ENCODE measurements at regions not wholly inside any gene's neighbourhood (a gene's known extent, or its start where the extent isn't known, plus 50 kb on each side); places are given as distances from the start of the nearest gene placed in this dataset.

- no peak for DNase-seq (ENCODE audit: low spot score)
Measured at GRCh38 chr5:165665735-165666400, 2160.4 kb downstream of the MAT2B start.

GRCh38 chr5:165673499-165673898 lies 2168.1 kb downstream of the MAT2B start:
- no peak for DNase-seq (ENCODE audit: low spot score)

GRCh38 chr5:165695796-165696195 lies 2190.4 kb downstream of the MAT2B start:
- no peak for DNase-seq (ENCODE audit: low spot score)

DNA sequence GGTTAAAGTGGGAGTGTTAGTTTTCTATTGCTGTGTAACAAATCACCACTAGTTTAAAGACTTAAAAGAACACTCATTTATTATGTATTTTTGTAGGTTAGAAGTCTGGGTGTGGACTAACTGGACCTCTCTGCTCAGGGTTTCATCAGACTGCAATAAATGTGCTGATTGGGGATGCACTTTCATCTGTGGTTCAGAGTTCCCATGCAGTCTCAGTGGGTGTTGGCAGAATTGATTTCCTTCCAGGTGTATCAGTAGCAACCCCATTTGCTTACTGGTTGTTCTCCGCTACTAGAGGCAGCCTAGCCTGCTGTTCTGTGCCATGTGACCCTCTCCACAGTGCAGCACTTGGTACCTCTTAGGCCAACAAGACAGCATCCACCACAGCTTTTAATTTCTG lies 2200.5 kb downstream of the MAT2B start:
- no peak for DNase-seq (ENCODE audit: low spot score)

DNA sequence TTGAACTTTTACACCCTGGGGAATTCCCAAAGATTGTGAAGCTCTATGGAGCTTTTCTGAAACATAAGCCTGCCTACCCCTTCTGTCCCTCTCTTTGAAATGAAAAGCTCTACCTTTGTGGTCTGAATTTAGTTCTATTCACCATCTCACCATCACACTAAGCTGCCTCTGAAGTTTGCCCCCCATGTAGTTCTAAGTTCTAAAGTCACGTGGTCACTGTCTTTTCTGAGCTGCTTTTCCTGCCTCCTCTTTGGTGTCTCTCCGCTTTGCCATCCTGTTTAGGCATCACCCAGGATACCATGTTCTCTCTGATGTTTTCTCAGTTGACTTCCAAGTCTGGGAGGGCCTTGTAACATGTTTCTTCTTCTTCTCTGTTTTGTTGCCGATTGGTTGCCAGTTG lies 2206.6 kb downstream of the MAT2B start:
- DNase-seq (ENCODE audit: low spot score) = no peak

- DNase-seq (ENCODE audit: low spot score) = no peak
Measured at GRCh38 chr5:165714598-165714997, 2209.2 kb downstream of the MAT2B start.

DNA sequence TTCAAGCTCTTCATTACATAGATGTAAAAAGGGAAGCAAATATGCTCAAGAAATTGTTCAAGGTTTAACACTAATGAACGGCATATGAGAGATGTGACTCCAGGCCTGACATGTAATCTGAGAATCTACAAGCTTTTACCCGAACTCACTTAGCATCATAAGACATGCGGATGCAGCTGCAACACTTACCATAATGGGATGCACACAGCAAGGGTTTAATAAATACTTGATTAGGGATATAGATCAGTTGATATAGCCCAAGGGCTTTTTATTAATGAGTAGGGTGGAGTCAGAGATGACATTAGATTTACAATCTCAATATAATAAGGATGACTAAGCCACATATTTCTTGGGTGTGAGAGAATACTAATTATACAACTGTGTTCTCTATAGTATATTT lies 2215.5 kb downstream of the MAT2B start:
- DNase-seq (ENCODE audit: low spot score) = no peak

DNA sequence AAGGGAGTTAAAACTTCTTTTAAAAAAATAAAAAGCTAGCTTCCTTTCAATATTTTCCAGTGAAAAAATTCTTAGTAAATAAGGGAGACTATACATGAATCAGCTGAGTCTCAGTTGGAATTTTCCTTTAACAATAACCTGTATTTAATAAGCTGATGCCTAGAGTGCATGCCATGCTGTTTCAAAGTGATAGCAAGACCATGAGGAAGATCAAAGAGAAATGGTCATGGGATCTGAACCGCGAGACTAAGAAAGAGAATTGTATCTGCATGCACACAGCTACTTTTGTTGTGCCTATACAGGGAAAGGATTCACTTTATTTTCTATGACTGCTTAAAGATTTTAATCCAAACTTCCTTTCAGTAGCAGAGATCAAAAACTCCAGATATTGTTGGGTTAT lies 2217.0 kb downstream of the MAT2B start:
- DNase-seq (ENCODE audit: low spot score) = no peak

GRCh38 chr5:165723931-165724330 lies 2218.5 kb downstream of the MAT2B start:
- no peak for DNase-seq (ENCODE audit: low spot score)

- DNase-seq (ENCODE audit: low spot score) = no peak
Measured at GRCh38 chr5:165728425-165728824, 2223.0 kb downstream of the MAT2B start.

- no peak for DNase-seq (ENCODE audit: low spot score)
Measured at GRCh38 chr5:165735388-165735787, 2230.0 kb downstream of the MAT2B start.

- no peak for DNase-seq (ENCODE audit: low spot score)
Measured at GRCh38 chr5:165739079-165739741, 2233.8 kb downstream of the MAT2B start.

- DNase-seq (ENCODE audit: low spot score) = no peak
Measured at GRCh38 chr5:165757791-165758190, 2252.4 kb downstream of the MAT2B start.

DNA sequence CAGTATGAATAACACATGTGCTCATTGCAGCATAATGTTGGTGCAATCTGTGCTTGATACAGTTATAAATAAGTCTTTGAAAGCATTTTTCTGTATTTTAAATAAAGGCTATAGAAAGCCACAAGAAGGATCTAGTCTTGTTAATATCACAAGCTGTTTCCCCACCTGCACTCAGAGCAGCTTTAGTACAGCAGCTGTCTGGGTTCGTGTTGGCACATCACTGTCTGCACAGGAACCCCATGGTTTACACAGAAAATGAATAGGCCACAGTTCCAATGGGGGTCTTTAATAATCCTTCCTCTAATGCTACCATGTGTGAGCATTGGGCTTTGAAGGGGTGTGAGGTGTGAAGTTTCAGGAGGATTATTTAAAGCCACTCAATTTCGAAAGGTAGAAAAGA lies 2269.7 kb downstream of the MAT2B start:
- DNase-seq (ENCODE audit: low spot score) = no peak

- DNase-seq (ENCODE audit: low spot score) = no peak
Measured at GRCh38 chr5:165779505-165779904, 2274.1 kb downstream of the MAT2B start.

DNA sequence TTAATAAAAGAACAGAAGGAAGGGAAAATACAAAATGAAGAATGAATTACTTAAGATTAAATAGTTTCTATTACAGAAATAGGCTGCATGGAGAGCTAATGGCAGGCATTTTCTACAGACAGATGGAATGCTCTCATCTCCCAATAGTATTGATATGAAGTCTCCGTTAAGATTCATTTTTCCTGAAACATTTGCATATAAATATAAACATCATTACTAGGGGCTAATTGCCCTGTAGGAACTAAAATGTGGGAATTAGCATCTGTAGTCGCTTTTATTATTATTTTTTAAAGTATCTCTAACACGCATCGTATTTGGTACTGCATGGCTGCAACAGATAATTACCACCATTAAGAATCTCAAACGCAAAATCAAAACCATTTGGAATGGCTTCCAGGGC lies 2275.5 kb downstream of the MAT2B start:
- no peak for DNase-seq (ENCODE audit: low spot score)

DNA sequence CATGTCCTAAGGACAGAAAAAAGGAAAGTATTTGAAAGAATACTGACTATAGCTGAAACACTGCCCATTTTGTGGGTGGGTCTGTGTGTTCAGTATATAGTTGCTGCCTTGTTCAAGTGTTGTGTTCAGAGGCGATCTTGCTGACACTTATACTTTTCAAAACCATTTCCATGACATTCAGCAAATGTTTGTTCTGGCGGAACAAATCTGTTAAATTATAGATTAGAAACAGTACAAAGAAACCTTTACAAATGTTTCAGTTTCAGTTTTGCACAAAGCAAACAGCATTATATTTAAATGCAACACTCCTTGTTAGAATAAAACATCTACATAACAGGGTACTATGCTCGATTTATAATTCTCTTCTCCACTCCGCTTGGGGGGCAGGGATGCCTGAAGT lies 2276.3 kb downstream of the MAT2B start:
- DNase-seq (ENCODE audit: low spot score) = no peak

DNA sequence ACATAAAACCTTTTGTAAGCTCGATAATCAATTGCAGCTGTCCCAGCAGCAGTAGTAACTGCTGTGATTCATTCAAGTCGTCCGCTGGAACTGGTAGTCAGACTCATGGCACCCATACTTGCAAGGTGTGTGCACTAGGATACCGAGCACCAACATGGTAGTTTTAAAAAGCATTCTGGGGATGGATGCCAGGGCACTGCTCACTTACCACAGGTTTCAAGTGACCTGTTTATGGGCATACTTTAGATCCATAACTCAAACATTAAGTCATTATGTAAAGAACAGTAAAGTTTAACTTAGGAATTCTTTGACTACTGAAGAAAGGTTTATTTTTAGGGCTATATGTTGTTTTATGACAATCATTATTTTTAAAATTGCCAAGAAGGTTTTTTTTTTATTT lies 2277.6 kb downstream of the MAT2B start:
- no peak for DNase-seq (ENCODE audit: low spot score)

DNA sequence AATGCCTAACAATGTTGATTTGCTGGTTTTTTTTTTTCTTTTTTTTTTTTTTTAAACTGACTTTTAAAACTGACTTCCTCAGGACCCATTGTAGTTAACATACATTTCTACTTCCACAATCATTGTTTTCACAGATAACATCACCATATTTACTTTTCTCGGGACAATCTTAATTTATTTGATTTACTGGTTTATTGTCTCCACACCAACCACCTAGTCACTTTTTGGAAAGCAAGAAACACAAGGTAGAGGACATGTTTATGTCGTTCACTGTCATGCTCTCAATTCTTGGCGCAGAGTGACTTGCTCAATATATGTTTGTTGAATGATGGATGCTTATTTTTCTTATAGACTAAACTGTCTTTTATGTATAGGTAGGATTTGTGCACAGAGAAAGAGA lies 2280.7 kb downstream of the MAT2B start:
- DNase-seq (ENCODE audit: low spot score) = no peak

DNA sequence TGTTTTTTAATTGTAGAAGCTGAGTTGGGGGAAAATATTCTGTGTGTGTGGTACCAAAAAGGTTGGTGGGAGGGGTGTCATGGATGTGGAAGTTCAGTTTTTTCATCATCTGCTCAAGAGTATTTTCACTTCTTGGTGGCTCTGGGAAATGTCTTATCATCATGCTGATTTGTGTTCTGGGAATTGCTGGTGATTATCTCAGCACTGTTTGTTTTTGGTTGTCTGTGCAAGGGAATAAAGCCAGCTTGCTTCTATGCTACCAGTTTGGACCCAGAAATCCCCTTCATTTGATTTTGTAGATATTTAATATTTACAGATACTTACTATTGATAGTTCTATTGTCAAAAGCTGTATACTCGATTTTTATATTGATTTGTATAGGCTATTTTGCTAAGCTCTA lies 2289.7 kb downstream of the MAT2B start:
- DNase-seq (ENCODE audit: low spot score) = no peak

GRCh38 chr5:165805756-165806155 lies 2300.3 kb downstream of the MAT2B start:
- no peak for DNase-seq (ENCODE audit: low spot score)

DNA sequence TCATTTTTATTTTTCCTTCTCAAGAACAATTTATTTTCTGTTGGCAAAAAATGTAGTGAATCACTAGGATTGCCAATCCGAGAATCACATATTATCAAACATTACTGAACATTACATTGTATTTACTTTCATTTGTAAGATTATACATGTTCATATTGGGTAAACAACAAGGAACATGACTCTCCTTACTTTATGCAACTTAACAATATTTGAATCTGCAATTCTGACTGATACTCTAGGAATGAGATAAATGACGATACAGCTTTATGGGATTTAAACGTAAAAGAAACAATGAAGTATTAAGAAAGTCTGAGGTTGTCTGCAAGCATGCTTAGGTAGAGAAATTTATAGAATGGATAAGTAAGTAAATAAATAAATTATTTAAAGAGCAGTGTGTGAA lies 2302.9 kb downstream of the MAT2B start:
- no peak for DNase-seq (ENCODE audit: low spot score)

DNA sequence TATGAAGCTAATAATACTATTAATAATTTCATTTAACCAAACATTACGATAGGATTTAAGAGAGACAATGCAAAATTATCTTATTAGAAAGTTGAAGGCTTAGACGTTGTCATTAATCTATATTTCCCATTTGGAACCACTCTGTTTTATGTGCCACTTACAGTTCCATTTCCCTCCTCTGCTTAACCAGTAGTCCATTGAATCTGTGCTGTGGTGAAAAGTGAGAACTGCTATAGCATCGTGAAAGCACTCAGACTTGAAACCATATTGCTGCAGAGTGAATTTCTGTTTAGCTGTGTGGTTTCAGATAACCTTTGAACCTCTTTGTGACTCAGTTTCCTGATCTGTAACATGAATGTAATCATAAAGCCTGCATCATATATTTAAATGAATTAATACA lies 2304.5 kb downstream of the MAT2B start:
- DNase-seq (ENCODE audit: low spot score) = no peak

GRCh38 chr5:165829504-165829903 lies 2324.1 kb downstream of the MAT2B start:
- DNase-seq (ENCODE audit: low spot score) = no peak
